ENCODE measurements at regions not wholly inside any gene's neighbourhood (a gene's known extent, or its start where the extent isn't known, plus 50 kb on each side); places are given as distances from the start of the nearest gene placed in this dataset.

GRCh38 chr10:56881218-56881617 is 520.2 kb upstream of the ZWINT start:
- DNase-seq (ENCODE audit: low spot score) (no peak), ATAC-seq (ENCODE audit: low FRiP score) (no peak)
- TF ChIP-seq CTCF (IDR thresholded peaks at IDR 0.05): no peak

- DNase-seq (ENCODE audit: low spot score) (no peak), ATAC-seq (ENCODE audit: low FRiP score) (no peak)
- no peak for TF ChIP-seq CTCF (IDR thresholded peaks at IDR 0.05)
Observed at GRCh38 chr10:56880606-56881005, 519.5 kb upstream of the ZWINT start.

GRCh38 chr10:56874950-56875349 is 513.9 kb upstream of the ZWINT start:
- ATAC-seq (ENCODE audit: low FRiP score): no peak
- no peak for TF ChIP-seq CTCF (IDR thresholded peaks at IDR 0.05)

GRCh38 chr10:56871160-56871668 is 510.2 kb upstream of the ZWINT start:
- no peak for ATAC-seq (ENCODE audit: low FRiP score)
- TF ChIP-seq CTCF (IDR thresholded peaks at IDR 0.05): no peak
- DNase-seq (ENCODE audit: low spot score): no peak

More at GRCh38 chr10:56874950-56875349, 513.9 kb upstream of the ZWINT start:
- DNase-seq (ENCODE audit: low spot score): no peak

- DNase-seq (ENCODE audit: low spot score) (no peak), ATAC-seq (ENCODE audit: low FRiP score) (no peak)
- TF ChIP-seq CTCF (IDR thresholded peaks at IDR 0.05): no peak
Observed at GRCh38 chr10:56867236-56867635, 506.2 kb upstream of the ZWINT start.

- DNase-seq (ENCODE audit: low spot score) (no peak), ATAC-seq (ENCODE audit: low FRiP score) (no peak)
- TF ChIP-seq CTCF (IDR thresholded peaks at IDR 0.05): no peak
Observed at GRCh38 chr10:56856569-56856968, 495.5 kb upstream of the ZWINT start.

GRCh38 chr10:56844978-56845529 is 484.0 kb upstream of the ZWINT start:
- DNase-seq (ENCODE audit: low spot score) (no peak), ATAC-seq (ENCODE audit: low FRiP score) (no peak)
- TF ChIP-seq CTCF (IDR thresholded peaks at IDR 0.05): no peak
